HG02852 (cell line): ENCODE measurements at regions not wholly inside any gene's neighbourhood (a gene's known extent, or its start where the extent isn't known, plus 50 kb on each side); places are given as distances from the start of the nearest gene placed in this dataset.

Experiments
- ATAC-seq: cut with Tn5 transposase; IDR thresholded peaks from one replicate; pipeline ENCODE4 v1.9.1; 2021; ENCODE audit warnings: mild to moderate bottlenecking, moderate library complexity; ENCODE audit not compliant: unreplicated experiment

- ATAC-seq, result no peak
These were observed 443.8 kb upstream of the TGFBR2 start for GRCh38 chr3:30162579-30162978.

DNA sequence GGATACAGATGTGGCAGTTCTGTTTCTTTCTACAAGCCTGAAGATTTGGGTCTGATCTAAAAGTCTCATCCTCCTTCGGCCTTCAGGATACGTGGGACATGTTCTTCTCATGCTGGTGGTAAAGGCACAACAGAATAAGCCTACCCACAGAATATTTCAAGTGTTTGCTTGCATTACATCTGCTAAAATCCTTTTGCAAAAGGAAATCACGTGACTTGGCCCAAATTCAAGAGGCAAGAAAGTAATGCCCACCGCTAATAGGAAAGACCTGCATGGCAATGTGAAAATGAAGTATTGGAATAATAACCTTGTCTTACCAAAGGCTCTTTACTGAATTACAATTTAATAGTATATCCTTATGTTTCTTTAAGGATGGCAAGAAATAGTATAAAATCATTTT lies 439.9 kb upstream of the TGFBR2 start:
- ATAC-seq, result no peak

GRCh38 chr3:30167541-30168011 lies 438.8 kb upstream of the TGFBR2 start:
- ATAC-seq, result no peak

GRCh38 chr3:30169487-30169886 lies 436.9 kb upstream of the TGFBR2 start:
- ATAC-seq, result no peak

- ATAC-seq, result no peak
These were observed 435.5 kb upstream of the TGFBR2 start for GRCh38 chr3:30170681-30171438.

- ATAC-seq, result no peak
These were observed 432.0 kb upstream of the TGFBR2 start for GRCh38 chr3:30174357-30174756.

DNA sequence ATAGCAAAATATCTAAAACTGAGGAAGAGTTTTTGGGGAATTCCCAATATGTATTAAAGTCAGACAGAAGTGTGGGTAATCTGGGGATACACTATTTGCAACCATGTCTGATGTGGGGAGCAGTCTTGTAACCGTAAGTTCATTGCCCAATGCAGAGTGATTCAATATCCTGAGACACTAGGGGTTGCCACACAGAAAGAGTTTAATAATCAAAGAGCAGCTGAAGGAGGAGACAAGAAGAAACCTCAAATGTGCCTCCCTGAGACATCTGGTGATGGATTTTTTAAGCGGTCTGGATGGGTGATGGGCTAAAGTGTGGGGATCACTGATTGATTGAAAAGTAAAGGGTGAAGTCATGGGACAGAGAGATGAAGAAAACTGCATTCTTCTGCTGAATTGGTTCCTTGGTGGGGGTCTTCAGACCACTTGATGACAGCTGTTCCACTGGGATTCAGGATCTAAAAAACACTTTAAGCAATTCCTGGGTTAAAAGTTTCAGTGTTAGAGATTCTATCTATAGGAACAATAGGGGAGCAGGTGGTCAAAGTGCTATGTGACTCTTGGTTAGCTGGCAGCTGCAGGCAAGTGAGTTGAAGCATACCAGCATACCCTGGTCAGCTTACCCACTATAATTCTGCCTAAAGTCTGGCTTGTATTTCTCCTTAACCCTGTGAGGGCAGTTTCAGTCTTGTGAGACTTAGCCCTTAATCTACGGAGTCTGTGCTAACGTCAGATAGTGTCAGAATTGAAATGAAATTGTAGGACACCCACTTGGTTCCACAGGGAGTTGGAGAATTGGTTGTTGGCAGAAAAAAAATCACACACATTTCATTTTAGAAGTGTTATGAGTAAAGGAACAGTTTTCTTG lies 425.9 kb upstream of the TGFBR2 start:
- ATAC-seq, result no peak

- ATAC-seq, result no peak
These were observed 425.3 kb upstream of the TGFBR2 start for GRCh38 chr3:30181178-30181465.

DNA sequence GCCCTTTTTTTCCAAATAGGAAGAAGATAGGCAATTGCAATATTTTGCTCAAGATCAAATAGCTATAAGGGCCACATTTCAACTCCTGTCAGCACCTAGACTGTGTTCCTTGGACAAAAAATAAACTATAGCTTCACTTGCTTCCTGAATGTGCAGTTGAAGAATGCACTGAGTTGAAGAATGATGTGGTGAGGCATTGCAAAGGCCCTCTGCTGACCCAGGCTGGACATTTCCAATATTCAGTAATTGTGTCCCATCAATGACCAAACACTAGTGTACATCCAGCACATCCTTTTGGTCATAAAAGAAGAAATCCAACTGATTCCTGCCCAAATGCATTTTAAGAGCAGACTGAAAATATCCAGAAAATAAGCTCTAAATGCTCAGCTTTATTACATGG lies 424.8 kb upstream of the TGFBR2 start:
- no peak for ATAC-seq

DNA sequence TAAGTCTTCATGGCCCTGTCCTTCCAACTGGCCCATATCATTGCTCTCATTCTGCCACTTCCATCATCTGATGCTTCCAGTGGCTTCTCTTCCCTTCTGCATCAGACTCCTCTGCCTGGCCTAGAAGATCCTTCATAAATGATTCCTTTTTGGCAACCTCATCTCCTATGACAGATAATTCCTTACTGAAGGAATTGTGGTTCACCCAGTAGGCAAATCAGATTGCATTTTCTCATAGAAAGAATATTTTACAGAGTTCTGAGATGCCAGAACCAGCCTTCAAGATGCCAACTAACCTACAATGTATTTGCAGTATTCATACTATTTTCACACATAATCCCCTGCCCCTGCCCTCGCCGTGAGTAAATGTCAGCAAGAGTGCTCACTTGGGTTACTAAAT lies 423.0 kb upstream of the TGFBR2 start:
- ATAC-seq, result no peak

- no peak for ATAC-seq
These were observed 422.1 kb upstream of the TGFBR2 start for GRCh38 chr3:30184091-30184810.

- ATAC-seq, result no peak
These were observed 420.5 kb upstream of the TGFBR2 start for GRCh38 chr3:30185872-30186271.

GRCh38 chr3:30186741-30187219 lies 419.6 kb upstream of the TGFBR2 start:
- no peak for ATAC-seq

DNA sequence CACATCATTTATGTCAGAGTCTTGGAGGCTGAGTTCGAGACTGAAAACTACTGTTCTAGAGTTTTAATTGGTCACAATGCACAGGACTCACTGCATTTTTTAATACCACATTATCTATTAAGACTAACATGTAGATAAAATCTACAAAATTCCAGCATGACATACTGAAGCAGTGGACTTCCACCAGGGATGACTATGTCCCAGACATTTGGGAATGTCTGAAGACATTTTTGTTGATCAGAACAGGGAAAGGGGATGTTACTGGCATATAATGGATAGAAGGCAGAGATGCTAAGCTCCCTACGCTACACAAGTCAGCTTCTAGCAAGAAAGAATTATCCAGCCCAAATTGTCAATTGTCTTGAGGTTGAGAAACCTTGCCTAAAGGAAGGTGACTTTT lies 419.0 kb upstream of the TGFBR2 start:
- no peak for ATAC-seq

GRCh38 chr3:30188713-30189112 lies 417.7 kb upstream of the TGFBR2 start:
- ATAC-seq, result no peak

GRCh38 chr3:30189900-30190299 lies 416.5 kb upstream of the TGFBR2 start:
- ATAC-seq, result no peak

DNA sequence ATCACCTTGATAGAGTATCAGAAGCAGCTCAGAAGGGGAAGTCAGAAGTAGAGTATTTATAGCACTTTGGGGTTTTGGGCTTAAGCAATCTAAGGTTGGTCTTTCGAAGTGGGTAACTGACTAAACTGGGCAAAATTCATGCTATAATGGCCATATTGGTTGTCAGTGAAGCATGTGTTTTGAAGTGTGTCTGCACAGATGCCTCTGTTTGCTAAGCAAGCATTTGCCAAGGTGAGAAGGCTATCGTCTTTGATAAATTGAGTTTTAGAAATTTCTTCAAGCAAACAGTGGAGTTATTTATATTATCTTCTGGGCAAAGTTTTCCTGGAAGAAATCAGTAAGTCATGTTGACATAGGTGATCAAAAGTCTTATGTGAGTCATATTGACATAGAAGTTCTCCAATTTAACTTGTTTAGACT lies 412.8 kb upstream of the TGFBR2 start:
- no peak for ATAC-seq

- ATAC-seq, result no peak
These were observed 411.0 kb upstream of the TGFBR2 start for GRCh38 chr3:30195352-30195751.

- no peak for ATAC-seq
These were observed 408.2 kb upstream of the TGFBR2 start for GRCh38 chr3:30198162-30198561.

DNA sequence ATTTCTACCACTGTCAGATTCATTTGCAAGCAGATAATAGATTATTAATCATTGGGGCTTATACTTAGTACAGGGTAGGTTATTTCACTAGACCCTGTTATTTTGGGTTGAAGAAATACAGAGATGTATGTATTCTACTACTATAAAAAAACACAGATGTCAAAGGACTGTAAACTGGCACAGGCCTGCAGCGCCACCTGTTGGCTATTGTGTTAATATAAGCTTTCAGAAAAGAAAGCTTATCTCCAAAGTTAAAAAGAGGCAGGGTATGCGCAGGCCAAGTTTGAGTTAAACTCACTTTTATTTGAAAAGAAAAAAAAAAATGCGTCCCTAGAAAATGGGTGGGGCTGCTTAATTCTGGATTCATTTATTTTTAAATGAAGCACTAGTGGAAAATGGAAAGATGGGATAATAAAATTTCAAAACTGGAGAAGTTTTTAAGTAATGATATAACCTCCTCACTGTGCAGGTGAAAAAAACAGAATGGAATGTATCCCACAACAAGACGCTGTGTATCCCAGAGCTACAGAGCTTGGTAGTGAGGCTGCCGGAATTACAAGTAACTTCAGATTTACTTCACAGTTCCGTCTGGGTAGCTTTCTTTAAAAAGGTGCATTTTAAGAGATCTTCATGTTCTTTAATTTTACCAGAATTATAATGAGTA lies 407.2 kb upstream of the TGFBR2 start:
- ATAC-seq, result no peak

DNA sequence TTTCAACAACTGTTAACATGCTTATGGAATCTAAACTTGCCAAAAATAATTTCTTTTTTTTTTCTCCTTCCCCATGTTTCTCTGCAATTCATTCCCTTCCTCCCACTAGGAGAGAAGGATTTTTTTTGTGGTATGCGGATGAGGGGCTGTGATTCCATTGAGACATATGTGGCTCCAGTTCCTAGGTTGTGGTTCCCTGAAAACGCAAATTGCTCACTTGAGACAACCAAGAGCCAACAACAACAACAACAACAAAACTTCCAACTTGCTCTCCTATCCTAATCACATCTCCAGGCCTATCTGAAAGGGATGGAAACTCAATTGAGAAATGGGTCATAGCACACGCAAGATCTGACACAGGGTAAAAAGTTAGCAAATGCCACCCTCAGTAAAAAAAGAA lies 406.5 kb upstream of the TGFBR2 start:
- no peak for ATAC-seq
